Sigmoid colon (tissue), 6 donors: ENCODE measurements at regions not wholly inside any gene's neighbourhood (a gene's known extent, or its start where the extent isn't known, plus 50 kb on each side); places are given as distances from the start of the nearest gene placed in this dataset.

ENCODE experiments used
- DNase-seq: peaks from one replicate; pipeline ENCODE4 v3.0.0-alpha.2; 2019
- H3K27ac ChIP-seq, 4 donors: fragments of 200-600 bp; sonication (generic); one replicate each; pipeline ENCODE4 v1.5.1; 2016 to 2019; ENCODE audit warnings: mild to moderate bottlenecking in 1 of 4
- H3K27me3 ChIP-seq, 3 donors: fragments of 200-600 bp; sonication (generic); one replicate each; pipeline ENCODE4 v1.5.1; 2019; ENCODE audit warnings: mild to moderate bottlenecking in 1 of 3
- H3K36me3 ChIP-seq, 4 donors: fragments of 200-600 bp; sonication (generic); one replicate each; pipeline ENCODE4 v1.5.1; 2016 to 2019
- H3K4me1 ChIP-seq, 4 donors: fragments of 200-600 bp; sonication (generic); one replicate each; pipeline ENCODE4 v1.5.1; 2017 to 2019
- H3K4me3 ChIP-seq, 4 donors: fragments of 200-600 bp; sonication (generic); one replicate each; pipeline ENCODE4 v1.5.1; 2017 to 2019; ENCODE audit warnings: mild to moderate bottlenecking in 2 of 4, moderate library complexity in 1 of 4
- H3K9me3 ChIP-seq, 4 donors: fragments of 200-600 bp in 3 of 4; sonication (generic) in 3 of 4; one replicate each; pipeline versions ENCODE4 v1.5.1 to v1.6.1; 2013 to 2019
- CTCF ChIP-seq, 4 experiments: fragments of 450-650 bp in 3 of 4; fragments of 200-600 bp in 1 of 4; IDR thresholded peaks; one replicate each; pipeline ENCODE4 v1.5.1; 2016 to 2019; ENCODE audit warnings: antibody characterized with exemption in 4 of 4, mild to moderate bottlenecking in 3 of 4, moderate library complexity in 2 of 4
- EP300 ChIP-seq, 4 donors: sonication (generic); formaldehyde crosslinking; IDR thresholded peaks; one replicate each; pipeline ENCODE4 v1.6.1; 2017; ENCODE audit warnings: antibody characterized with exemption in 4 of 4
- POLR2A ChIP-seq, 2 donors: fragments of 450-650 bp; IDR thresholded peaks; one replicate each; pipeline ENCODE4 v1.6.1; 2016; ENCODE audit warnings: antibody characterized with exemption in 2 of 2, mild to moderate bottlenecking in 2 of 2, moderate library complexity in 2 of 2
- POLR2AphosphoS5 ChIP-seq, 4 donors: sonication (generic); formaldehyde crosslinking; IDR thresholded peaks; one replicate each; pipeline ENCODE4 v1.6.1; 2017; ENCODE audit warnings: antibody characterized with exemption in 4 of 4
- WGBS, 2 donors: extraction: QIAGEN DNeasy Blood & Tissue Kit; methylation state at CpG; one replicate each; pipeline ENCODE4 v1.1.7; 2013; 5-methylcytosine and 5-hydroxymethylcytosine counted together
- intact Hi-C: fragments of 100-400 bp; cut with DNase I; formaldehyde crosslinking; loops from one replicate; pipeline ENCODE4 v1.15.1; 2023
- donor health status: healthy with polysubstance abuse.
- donor health status: healthy.

GRCh38 chr1:22328331-22329147, 123.1 kb upstream of the ZBTB40 start:
- peak; percentile 53 for DNase-seq
- TF ChIP-seq POLR2A (IDR thresholded peaks at IDR 0.05) (no peak), POLR2AphosphoS5 (IDR thresholded peaks at IDR 0.05) (no peak), EP300 (IDR thresholded peaks at IDR 0.05) (no peak), CTCF (IDR thresholded peaks at IDR 0.05) (no peak)
- WGBS, 2 donors: 72 to 74% methylated on average over 17 of the region's 17 CpGs

GRCh38 chr1:22329148-22329515, 122.5 kb upstream of the ZBTB40 start:
- no peak overlapping the region for H3K4me3 ChIP-seq
- H3K27ac ChIP-seq: no peak overlapping the region
- intact Hi-C loops: no loop called here
- no peaks in the 10 kb centered on the region for H3K36me3 ChIP-seq
- H3K4me1 ChIP-seq: no peaks in the 10 kb centered on the region
- no peaks in the 10 kb centered on the region for H3K9me3 ChIP-seq
- 79 to 82% methylated on average over 9 of the region's 9 CpGs for WGBS, 2 donors
- TF ChIP-seq POLR2AphosphoS5 (IDR thresholded peaks at IDR 0.05) (no peak), EP300 (IDR thresholded peaks at IDR 0.05) (no peak), POLR2A (IDR thresholded peaks at IDR 0.05) (no peak), CTCF (IDR thresholded peaks at IDR 0.05) (no peak)
- DNase-seq: peak; percentile 46
- H3K27me3 ChIP-seq: no peaks in the 10 kb centered on the region

More at GRCh38 chr1:22328331-22329147, 123.1 kb upstream of the ZBTB40 start:
- Histone ChIP-seq H3K36me3 (no peaks in the 10 kb centered on the region), H3K27ac (no peak overlapping the region), H3K4me3 (no peak overlapping the region), H3K9me3 (no peaks in the 10 kb centered on the region), H3K27me3 (no peaks in the 10 kb centered on the region), H3K4me1 (no peaks in the 10 kb centered on the region)
- intact Hi-C loops: no loop called here

GRCh38 chr1:22330092-22330759, 121.4 kb upstream of the ZBTB40 start:
- TF ChIP-seq POLR2AphosphoS5 (IDR thresholded peaks at IDR 0.05) (no peak), CTCF (IDR thresholded peaks at IDR 0.05) (no peak), EP300 (IDR thresholded peaks at IDR 0.05) (no peak), POLR2A (IDR thresholded peaks at IDR 0.05) (no peak)
- H3K27me3 ChIP-seq: no peaks in the 10 kb centered on the region
- no peak overlapping the region for H3K27ac ChIP-seq
- H3K4me3 ChIP-seq: no peak overlapping the region
- H3K36me3 ChIP-seq: no peaks in the 10 kb centered on the region
- WGBS, 2 donors: 78 to 80% methylated on average over 13 of the region's 13 CpGs
- peak; percentile 35 for DNase-seq
- intact Hi-C loops: no loop called here
- no peaks in the 10 kb centered on the region for H3K9me3 ChIP-seq
- H3K4me1 ChIP-seq: no peaks in the 10 kb centered on the region

- intact Hi-C loops: no loop called here
- no peaks in the 10 kb centered on the region for H3K36me3 ChIP-seq
- H3K27me3 ChIP-seq: no peaks in the 10 kb centered on the region
- no peaks in the 10 kb centered on the region for H3K4me1 ChIP-seq
- H3K27ac ChIP-seq: no peak overlapping the region
- WGBS, 2 donors: 72 to 78% methylated on average over 1 of the region's 1 CpG
- DNase-seq: no peak
- H3K9me3 ChIP-seq: no peaks in the 10 kb centered on the region
- H3K4me3 ChIP-seq: no peak overlapping the region
- TF ChIP-seq CTCF (IDR thresholded peaks at IDR 0.05): no peak
- no peak for TF ChIP-seq POLR2AphosphoS5 (IDR thresholded peaks at IDR 0.05)
- no peak for TF ChIP-seq POLR2A (IDR thresholded peaks at IDR 0.05)
- TF ChIP-seq EP300 (IDR thresholded peaks at IDR 0.05): no peak
These were observed 120.9 kb upstream of the ZBTB40 start for GRCh38 chr1:22330760-22331119.
